Adrenal gland (tissue), 5 donors: ENCODE measurements at regions not wholly inside any gene's neighbourhood (a gene's known extent, or its start where the extent isn't known, plus 50 kb on each side); places are given as distances from the start of the nearest gene placed in this dataset.

Source experiments
- POLR2A ChIP-seq, 2 donors: fragments of 450-650 bp; IDR thresholded peaks; one replicate each; pipeline ENCODE4 v1.6.1; 2017; ENCODE audit warnings: antibody characterized with exemption in 2 of 2, mild to moderate bottlenecking in 2 of 2, moderate library complexity in 1 of 2
- TF ChIP-seq, protein P1 (sequence below), 6 experiments: fragments of 450-650 bp in 4 of 6; fragments of 200-600 bp in 2 of 6; sonication (generic) in 1 of 6; IDR thresholded peaks; 1 replicate in 5 of 6; 2 replicates in 1 of 6; pipeline versions ENCODE4 v1.5.1 to v1.8.0; 2016 to 2021; ENCODE audit warnings: antibody characterized with exemption in 6 of 6, mild to moderate bottlenecking in 2 of 6, moderate library complexity in 1 of 6
- donor health status: DM: no; HTN: no; CAD: no.

DNA sequence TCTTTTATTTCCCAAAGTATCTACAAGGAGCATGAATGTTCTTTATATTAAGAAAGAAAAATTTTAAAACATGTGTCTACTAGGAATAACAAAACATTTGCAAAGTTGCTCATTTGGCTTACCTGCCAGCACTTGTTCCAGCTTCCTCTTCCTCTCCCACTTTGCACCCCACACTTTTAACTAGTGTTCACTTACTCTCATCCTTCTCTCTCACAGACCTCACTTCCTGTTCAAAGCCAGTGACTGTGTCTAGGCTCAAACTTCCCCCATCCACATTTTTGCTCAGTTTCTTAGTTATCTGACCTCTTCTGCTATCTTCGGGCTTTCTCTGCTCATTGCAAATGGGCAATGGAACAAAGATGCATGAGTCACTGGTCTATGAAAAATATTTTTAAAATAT lies 512.2 kb upstream of the ZNF462 start:
- TF ChIP-seq POLR2A (IDR thresholded peaks at IDR 0.05): no peak
- TF ChIP-seq, protein P1, sequence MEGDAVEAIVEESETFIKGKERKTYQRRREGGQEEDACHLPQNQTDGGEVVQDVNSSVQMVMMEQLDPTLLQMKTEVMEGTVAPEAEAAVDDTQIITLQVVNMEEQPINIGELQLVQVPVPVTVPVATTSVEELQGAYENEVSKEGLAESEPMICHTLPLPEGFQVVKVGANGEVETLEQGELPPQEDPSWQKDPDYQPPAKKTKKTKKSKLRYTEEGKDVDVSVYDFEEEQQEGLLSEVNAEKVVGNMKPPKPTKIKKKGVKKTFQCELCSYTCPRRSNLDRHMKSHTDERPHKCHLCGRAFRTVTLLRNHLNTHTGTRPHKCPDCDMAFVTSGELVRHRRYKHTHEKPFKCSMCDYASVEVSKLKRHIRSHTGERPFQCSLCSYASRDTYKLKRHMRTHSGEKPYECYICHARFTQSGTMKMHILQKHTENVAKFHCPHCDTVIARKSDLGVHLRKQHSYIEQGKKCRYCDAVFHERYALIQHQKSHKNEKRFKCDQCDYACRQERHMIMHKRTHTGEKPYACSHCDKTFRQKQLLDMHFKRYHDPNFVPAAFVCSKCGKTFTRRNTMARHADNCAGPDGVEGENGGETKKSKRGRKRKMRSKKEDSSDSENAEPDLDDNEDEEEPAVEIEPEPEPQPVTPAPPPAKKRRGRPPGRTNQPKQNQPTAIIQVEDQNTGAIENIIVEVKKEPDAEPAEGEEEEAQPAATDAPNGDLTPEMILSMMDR (IDR thresholded peaks at IDR 0.05): no peak
